Lung (tissue), 11 donors: ENCODE measurements at regions not wholly inside any gene's neighbourhood (a gene's known extent, or its start where the extent isn't known, plus 50 kb on each side); places are given as distances from the start of the nearest gene placed in this dataset.

Experiments used
- ATAC-seq: fragments of 200-7000 bp; cut with Tn5 transposase; one replicate; pipeline ENCODE4 v1.9.1; 2020; ENCODE audit warnings: moderate number of reproducible peaks; ENCODE audit not compliant: insufficient read depth, low FRiP score
- DNase-seq, 3 donors: peaks; one replicate each; pipeline ENCODE4 v3.0.0-alpha.2; 2013 to 2017
- H3K27ac ChIP-seq, 2 donors: one replicate each; pipeline ENCODE4 v1.5.1; 2013; ENCODE audit warnings: mild to moderate bottlenecking in 2 of 2, moderate library complexity in 2 of 2, control low read depth in 1 of 2, inconsistent platforms in 1 of 2, low read depth in 1 of 2, low read length in 1 of 2
- H3K27me3 ChIP-seq, 3 donors: one replicate each; pipeline ENCODE4 v1.5.1; 2013; ENCODE audit warnings: low read length in 2 of 3; ENCODE audit not compliant: control insufficient read depth in 3 of 3, insufficient read depth in 3 of 3
- H3K36me3 ChIP-seq, 4 donors: one replicate each; pipeline ENCODE4 v1.5.1; 2013; ENCODE audit warnings: low read length in 4 of 4, mild to moderate bottlenecking in 1 of 4, moderate library complexity in 1 of 4; ENCODE audit not compliant: control insufficient read depth in 4 of 4, insufficient read depth in 4 of 4
- H3K4me1 ChIP-seq, 5 donors: one replicate each; pipeline ENCODE4 v1.5.1; 2013; ENCODE audit warnings: low read length in 5 of 5, mild to moderate bottlenecking in 2 of 5, moderate library complexity in 1 of 5; ENCODE audit not compliant: control insufficient read depth in 5 of 5, insufficient read depth in 5 of 5
- H3K4me3 ChIP-seq: one replicate; pipeline ENCODE4 v1.5.1; 2013; ENCODE audit warnings: mild to moderate bottlenecking, control low read depth, moderate library complexity
- H3K9ac ChIP-seq, 2 donors: one replicate each; pipeline ENCODE4 v1.5.1; 2013; ENCODE audit warnings: low read length in 2 of 2, control low read depth in 1 of 2; ENCODE audit not compliant: insufficient read depth in 1 of 2
- H3K9me3 ChIP-seq, 4 donors: one replicate each; pipeline ENCODE4 v1.5.1; 2013; ENCODE audit warnings: low read length in 3 of 4, mild to moderate bottlenecking in 1 of 4, moderate library complexity in 1 of 4; ENCODE audit not compliant: control insufficient read depth in 4 of 4, insufficient read depth in 3 of 4
- whole genome bisulfite sequencing, 2 donors: extraction: QIAGEN DNeasy Blood & Tissue Kit; methylation state at CpG; one replicate each; pipeline ENCODE4 v1.1.7; 2013; 5-methylcytosine and 5-hydroxymethylcytosine counted together
- TF ChIP-seq, protein P1 (sequence below): IDR thresholded peaks from 2 replicates; pipeline ENCODE4 v1.5.1; 2012; ENCODE audit warnings: mild to moderate bottlenecking; ENCODE audit errors: control extremely low read depth, extremely low read depth
- donor health status: control.
- donor health status: control.
- donor health status: Bipolar disorder and iron deficiency.
- donor health status: healthy.
- donor health status: DM: yes; HTN: yes; CAD: no.

- Histone ChIP-seq H3K4me3 (no peak overlapping the region), H3K9ac (no peak overlapping the region), H3K27me3 (no peaks in the 10 kb centered on the region), H3K27ac (no peak overlapping the region), H3K4me1 (no peaks in the 10 kb centered on the region), H3K36me3 (no peaks in the 10 kb centered on the region), H3K9me3 (peaks cover 0 to 2% (median 0%) of the 10 kb centered on the region in 4 donors)
- 69 to 81% methylated on average over 7 of the region's 7 CpGs for WGBS, 2 donors
- ATAC-seq (no peak), DNase-seq (no peak)
- TF ChIP-seq, protein P1, sequence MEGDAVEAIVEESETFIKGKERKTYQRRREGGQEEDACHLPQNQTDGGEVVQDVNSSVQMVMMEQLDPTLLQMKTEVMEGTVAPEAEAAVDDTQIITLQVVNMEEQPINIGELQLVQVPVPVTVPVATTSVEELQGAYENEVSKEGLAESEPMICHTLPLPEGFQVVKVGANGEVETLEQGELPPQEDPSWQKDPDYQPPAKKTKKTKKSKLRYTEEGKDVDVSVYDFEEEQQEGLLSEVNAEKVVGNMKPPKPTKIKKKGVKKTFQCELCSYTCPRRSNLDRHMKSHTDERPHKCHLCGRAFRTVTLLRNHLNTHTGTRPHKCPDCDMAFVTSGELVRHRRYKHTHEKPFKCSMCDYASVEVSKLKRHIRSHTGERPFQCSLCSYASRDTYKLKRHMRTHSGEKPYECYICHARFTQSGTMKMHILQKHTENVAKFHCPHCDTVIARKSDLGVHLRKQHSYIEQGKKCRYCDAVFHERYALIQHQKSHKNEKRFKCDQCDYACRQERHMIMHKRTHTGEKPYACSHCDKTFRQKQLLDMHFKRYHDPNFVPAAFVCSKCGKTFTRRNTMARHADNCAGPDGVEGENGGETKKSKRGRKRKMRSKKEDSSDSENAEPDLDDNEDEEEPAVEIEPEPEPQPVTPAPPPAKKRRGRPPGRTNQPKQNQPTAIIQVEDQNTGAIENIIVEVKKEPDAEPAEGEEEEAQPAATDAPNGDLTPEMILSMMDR: no peak
Observed at GRCh38 chr1:181416268-181416860, 67.0 kb upstream of the CACNA1E start.

GRCh38 chr1:181417915-181418314 is 65.4 kb upstream of the CACNA1E start:
- WGBS, 2 donors: 76 to 77% methylated on average over 3 of the region's 3 CpGs
- no peaks in the 10 kb centered on the region for H3K27me3 ChIP-seq
- H3K9me3 ChIP-seq: peaks cover 0 to 2% (median 0%) of the 10 kb centered on the region in 4 donors
- no peak for DNase-seq
- TF ChIP-seq, protein P1: no peak
- ATAC-seq: no peak
- no peak overlapping the region for H3K27ac ChIP-seq
- no peak overlapping the region for H3K9ac ChIP-seq
- no peaks in the 10 kb centered on the region for H3K36me3 ChIP-seq
- H3K4me3 ChIP-seq: no peak overlapping the region
- no peaks in the 10 kb centered on the region for H3K4me1 ChIP-seq

DNA sequence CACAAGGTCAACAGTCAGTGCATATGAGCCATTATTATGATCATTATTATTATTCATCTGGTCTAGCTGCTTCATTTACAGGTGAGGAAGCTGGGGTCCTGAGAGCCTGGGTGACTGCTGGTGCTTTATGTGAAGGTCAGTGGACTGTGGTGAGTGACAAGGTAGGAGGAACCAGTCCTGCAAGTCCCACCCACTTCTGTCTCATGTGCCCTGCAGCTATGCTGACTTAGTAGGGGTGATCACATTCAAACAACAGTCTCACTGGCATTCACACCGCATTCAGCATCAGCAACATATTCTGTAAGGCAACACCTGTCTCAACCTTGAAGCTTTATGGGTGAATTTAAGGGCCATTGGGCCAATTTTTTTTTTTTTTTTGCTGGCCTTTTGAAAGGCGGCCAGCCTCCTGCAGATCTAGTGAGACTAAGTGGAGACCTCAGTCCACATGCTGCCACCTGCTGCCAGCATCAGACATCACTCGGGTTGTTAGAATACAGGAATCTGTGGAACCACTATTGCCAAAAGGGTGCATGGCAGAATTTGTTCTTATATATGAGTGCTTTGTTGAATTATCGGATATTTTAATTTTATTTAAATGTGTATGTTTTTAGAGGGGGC is 59.9 kb upstream of the CACNA1E start:
- Histone ChIP-seq H3K4me3 (no peak overlapping the region), H3K36me3 (no peaks in the 10 kb centered on the region), H3K9ac (no peak overlapping the region), H3K4me1 (peaks cover 0 to 4% (median 0%) of the 10 kb centered on the region in 5 donors), H3K9me3 (no peaks in the 10 kb centered on the region), H3K27ac (no peak overlapping the region), H3K27me3 (peaks cover 0 to 2% (median 0%) of the 10 kb centered on the region in 3 donors)
- WGBS, 2 donors: 32 to 35% methylated on average over 4 of the region's 4 CpGs
- DNase-seq (peak; percentile 27 to 45 (median 36)), ATAC-seq (no peak)
- TF ChIP-seq, protein P1: no peak
